GM12892 (cell line): ENCODE measurements at regions not wholly inside any gene's neighbourhood (a gene's known extent, or its start where the extent isn't known, plus 50 kb on each side); places are given as distances from the start of the nearest gene placed in this dataset.

ENCODE experiments used
- POLR2A ChIP-seq: IDR thresholded peaks from 2 replicates; pipeline ENCODE4 v1.6.1; 2011; ENCODE audit warnings: low read depth, low read length, control low read depth
- TAF1 ChIP-seq: IDR thresholded peaks from 2 replicates; pipeline ENCODE4 v1.6.1; 2011; ENCODE audit warnings: low read depth, mild to moderate bottlenecking, control low read depth, low read length, borderline replicate concordance

DNA sequence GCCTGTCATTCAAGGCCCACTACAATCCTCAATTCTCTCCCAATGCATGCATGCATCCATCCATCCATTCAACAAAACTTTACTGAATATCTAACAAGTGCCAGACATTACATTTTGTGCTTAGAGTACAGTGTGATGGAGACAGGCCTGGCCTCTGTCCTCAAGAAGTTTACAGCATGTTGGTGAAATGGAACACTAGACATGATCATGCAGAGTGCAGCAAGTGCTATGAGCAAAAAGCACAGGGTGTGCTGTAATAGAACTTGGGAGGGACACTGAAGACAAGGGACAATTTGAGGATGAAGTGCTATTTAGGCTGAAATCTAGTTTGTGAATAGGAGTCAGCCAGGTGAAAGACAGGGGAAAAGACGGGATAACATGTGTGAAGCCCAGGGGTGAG is 347.8 kb downstream of the PTEN start:
- TF ChIP-seq POLR2A (no peak), TAF1 (no peak)
